H1 (cell line): ENCODE measurements at regions not wholly inside any gene's neighbourhood (a gene's known extent, or its start where the extent isn't known, plus 50 kb on each side); places are given as distances from the start of the nearest gene placed in this dataset.

Source experiments
- CBX8 ChIP-seq: fragments of 300-800, 300-1000 bp; sonication (generic); IDR thresholded peaks from 2 replicates; pipeline ENCODE4 v1.7.1; 2016; ENCODE audit warnings: low read depth, low read length, borderline replicate concordance
- HDAC2 ChIP-seq, 2 experiments: fragments of 300-600 bp in 1 of 2; sonication (generic) in 1 of 2; IDR thresholded peaks; 2 replicates each; pipeline ENCODE4 v1.6.1; 2011 to 2012; ENCODE audit warnings: low read depth in 2 of 2, low read length in 2 of 2, mild to moderate bottlenecking in 2 of 2, moderate library complexity in 2 of 2, borderline replicate concordance in 1 of 2, inconsistent platforms in 1 of 2
- KDM4A ChIP-seq: IDR thresholded peaks from one replicate; pipeline ENCODE4 v1.7.1; 2012; ENCODE audit warnings: low read depth, mild to moderate bottlenecking, moderate library complexity, low read length, inconsistent platforms; ENCODE audit not compliant: severe bottlenecking
- POLR2AphosphoS5 ChIP-seq: IDR thresholded peaks from 2 replicates; pipeline ENCODE4 v1.6.1; 2011; ENCODE audit warnings: low read depth, low read length
- RFX5 ChIP-seq: IDR thresholded peaks from 2 replicates; pipeline ENCODE4 v1.6.1; 2011; ENCODE audit warnings: low read depth, low read length, improper control_type of control experiment, borderline replicate concordance
- SAP30 ChIP-seq: fragments of 300-600 bp; sonication (generic); IDR thresholded peaks from 2 replicates; pipeline ENCODE4 v1.7.1; 2012; ENCODE audit warnings: low read length, moderate library complexity, mild to moderate bottlenecking, inconsistent platforms; ENCODE audit not compliant: insufficient read depth, insufficient replicate concordance
- TF ChIP-seq, protein P1 (sequence below): IDR thresholded peaks from 2 replicates; pipeline ENCODE4 v1.6.1; 2012; ENCODE audit warnings: inconsistent platforms

DNA sequence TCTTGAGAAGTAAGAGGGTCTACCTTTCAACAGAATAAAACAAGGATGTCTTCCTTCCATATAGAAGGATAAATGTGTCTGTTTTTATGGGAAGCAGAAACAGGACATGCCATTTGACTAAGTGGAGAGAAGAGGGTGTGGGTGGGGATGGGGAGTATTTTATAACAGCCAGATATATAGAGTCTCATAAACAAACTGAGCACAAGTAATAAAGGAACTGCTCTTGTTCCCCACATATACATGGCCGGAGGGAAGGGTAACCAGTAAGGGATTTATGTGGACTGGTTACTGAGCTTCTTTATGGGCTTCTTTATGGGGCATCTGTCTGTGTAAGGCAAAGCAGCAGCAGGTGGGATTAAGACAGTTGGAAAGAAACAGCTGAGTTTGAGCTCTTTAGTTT is 558.1 kb downstream of the REEP3 start (continued):
- no peak for TF ChIP-seq HDAC2 (IDR thresholded peaks at IDR 0.05; ENCODE audit: borderline replicate concordance in 1 of 2, low read depth in 2 of 2, low read length in 2 of 2)
- no peak for TF ChIP-seq RFX5
- no peak for TF ChIP-seq POLR2AphosphoS5
- no peak for TF ChIP-seq KDM4A
- no peak for TF ChIP-seq CBX8
- no peak for TF ChIP-seq SAP30
- TF ChIP-seq, protein P1, sequence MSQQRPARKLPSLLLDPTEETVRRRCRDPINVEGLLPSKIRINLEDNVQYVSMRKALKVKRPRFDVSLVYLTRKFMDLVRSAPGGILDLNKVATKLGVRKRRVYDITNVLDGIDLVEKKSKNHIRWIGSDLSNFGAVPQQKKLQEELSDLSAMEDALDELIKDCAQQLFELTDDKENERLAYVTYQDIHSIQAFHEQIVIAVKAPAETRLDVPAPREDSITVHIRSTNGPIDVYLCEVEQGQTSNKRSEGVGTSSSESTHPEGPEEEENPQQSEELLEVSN = no peak
